ENCODE measurements at regions not wholly inside any gene's neighbourhood (a gene's known extent, or its start where the extent isn't known, plus 50 kb on each side); places are given as distances from the start of the nearest gene placed in this dataset.

- H3K4me3 ChIP-seq (replicated peaks in 1 of 2; ENCODE audit: low read depth in 2 of 2, low read length in 2 of 2): no peak overlapping the region
- DNase-seq (ENCODE audit: low read depth in 2 of 2): no peak
- TF ChIP-seq, protein P1, sequence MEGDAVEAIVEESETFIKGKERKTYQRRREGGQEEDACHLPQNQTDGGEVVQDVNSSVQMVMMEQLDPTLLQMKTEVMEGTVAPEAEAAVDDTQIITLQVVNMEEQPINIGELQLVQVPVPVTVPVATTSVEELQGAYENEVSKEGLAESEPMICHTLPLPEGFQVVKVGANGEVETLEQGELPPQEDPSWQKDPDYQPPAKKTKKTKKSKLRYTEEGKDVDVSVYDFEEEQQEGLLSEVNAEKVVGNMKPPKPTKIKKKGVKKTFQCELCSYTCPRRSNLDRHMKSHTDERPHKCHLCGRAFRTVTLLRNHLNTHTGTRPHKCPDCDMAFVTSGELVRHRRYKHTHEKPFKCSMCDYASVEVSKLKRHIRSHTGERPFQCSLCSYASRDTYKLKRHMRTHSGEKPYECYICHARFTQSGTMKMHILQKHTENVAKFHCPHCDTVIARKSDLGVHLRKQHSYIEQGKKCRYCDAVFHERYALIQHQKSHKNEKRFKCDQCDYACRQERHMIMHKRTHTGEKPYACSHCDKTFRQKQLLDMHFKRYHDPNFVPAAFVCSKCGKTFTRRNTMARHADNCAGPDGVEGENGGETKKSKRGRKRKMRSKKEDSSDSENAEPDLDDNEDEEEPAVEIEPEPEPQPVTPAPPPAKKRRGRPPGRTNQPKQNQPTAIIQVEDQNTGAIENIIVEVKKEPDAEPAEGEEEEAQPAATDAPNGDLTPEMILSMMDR (IDR thresholded peaks at IDR 0.05; ENCODE audit: low read depth, low read length): no peak
These were observed 419.0 kb upstream of the LRRC7 start for GRCh38 chr1:69148731-69149130.

GRCh38 chr1:69157046-69157756, 410.5 kb upstream of the LRRC7 start:
- TF ChIP-seq, protein P1 (IDR thresholded peaks at IDR 0.05; ENCODE audit: low read depth, low read length): no peak
- DNase-seq (ENCODE audit: low read depth in 2 of 2): no peak
- no peak overlapping the region for H3K4me3 ChIP-seq (replicated peaks in 1 of 2; ENCODE audit: low read depth in 2 of 2, low read length in 2 of 2)

DNA sequence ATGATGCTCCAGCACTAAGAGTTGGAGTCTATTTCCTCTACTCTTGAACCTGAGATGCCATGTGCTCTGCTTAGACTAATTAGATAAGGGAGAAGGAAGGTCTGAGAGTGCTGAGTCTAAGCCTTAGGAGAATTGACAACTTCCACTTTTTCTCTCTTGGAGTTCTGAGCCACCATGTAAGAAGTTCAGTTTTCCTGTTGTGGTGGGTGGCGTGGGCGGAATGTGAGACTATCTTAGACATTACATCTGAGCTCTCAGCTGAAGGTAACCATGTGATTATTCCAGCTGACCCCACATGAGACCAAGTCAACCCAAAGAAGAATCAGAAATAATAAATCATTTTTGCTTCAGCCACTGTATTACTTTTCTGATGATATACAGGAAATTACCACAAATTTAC, 404.5 kb upstream of the LRRC7 start:
- DNase-seq (ENCODE audit: low read depth in 2 of 2): no peak
- TF ChIP-seq, protein P1 (IDR thresholded peaks at IDR 0.05; ENCODE audit: low read depth, low read length): no peak
- H3K4me3 ChIP-seq (replicated peaks in 1 of 2; ENCODE audit: low read depth in 2 of 2, low read length in 2 of 2): no peak overlapping the region

GRCh38 chr1:69163779-69164178, 403.9 kb upstream of the LRRC7 start:
- peak in 1 of 2 donors; percentile 4 for DNase-seq (ENCODE audit: low read depth in 2 of 2)
- no peak overlapping the region for H3K4me3 ChIP-seq (replicated peaks in 1 of 2; ENCODE audit: low read depth in 2 of 2, low read length in 2 of 2)
- TF ChIP-seq, protein P1 (IDR thresholded peaks at IDR 0.05; ENCODE audit: low read depth, low read length): no peak

GRCh38 chr1:69167876-69168275, 399.8 kb upstream of the LRRC7 start:
- TF ChIP-seq, protein P1 (IDR thresholded peaks at IDR 0.05; ENCODE audit: low read depth, low read length): no peak
- peak; percentile 16 to 52 for DNase-seq (ENCODE audit: low read depth in 2 of 2)
- no peak overlapping the region for H3K4me3 ChIP-seq (replicated peaks in 1 of 2; ENCODE audit: low read depth in 2 of 2, low read length in 2 of 2)

DNA sequence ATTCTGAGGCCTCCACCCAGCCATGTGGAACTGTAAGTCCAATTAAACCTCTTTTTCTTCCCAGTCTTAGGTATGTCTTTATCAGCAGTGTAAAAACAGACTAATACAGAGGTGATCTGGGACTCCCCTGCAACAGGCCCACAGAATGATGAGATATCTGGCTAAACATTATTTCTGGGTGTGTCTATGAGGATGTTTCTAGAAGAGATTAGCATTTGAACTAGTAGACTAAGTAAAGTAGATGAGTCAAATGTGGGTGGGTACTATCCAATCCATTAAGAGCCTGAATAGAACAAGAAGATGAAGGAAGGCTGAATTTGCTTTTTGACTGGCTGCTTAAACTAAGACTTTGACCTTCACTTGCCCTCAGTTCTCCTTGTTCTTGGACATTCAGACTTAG, 396.5 kb upstream of the LRRC7 start:
- H3K4me3 ChIP-seq (replicated peaks in 1 of 2; ENCODE audit: low read depth in 2 of 2, low read length in 2 of 2): no peak overlapping the region
- TF ChIP-seq, protein P1 (IDR thresholded peaks at IDR 0.05; ENCODE audit: low read depth, low read length): no peak
- DNase-seq (ENCODE audit: low read depth in 2 of 2): peak in 1 of 2 donors; percentile 9

All from cardiac fibroblast (primary cell).